HCT116 (cell line): ENCODE measurements at regions not wholly inside any gene's neighbourhood (a gene's known extent, or its start where the extent isn't known, plus 50 kb on each side); places are given as distances from the start of the nearest gene placed in this dataset.

Experiments
- ATAC-seq: fragments of 200-7000 bp; cut with Tn5 transposase; 2 replicates; pipeline ENCODE4 v1.9.1; 2020; ENCODE audit warnings: mild to moderate bottlenecking, moderate library complexity
- BruUV-seq: library from RNA; stranded (reverse); fragments of 400-500 nt; replicated peaks from 2 replicates; lab custom pipeline; 2021; lab: Mats Ljungman, UMichigan
- CTCF ChIA-PET: fragments of 300-600 bp; sonication (Branson Sonifier 250); formaldehyde crosslinking; loops from one replicate; lab custom pipeline; 2021; ENCODE audit warnings: antibody characterized with exemption; lab: Charles Lee
- POLR2A ChIA-PET: fragments of 300-600, 350-600 bp; sonication (Branson Sonifier 250); formaldehyde crosslinking; loops from one replicate; lab custom pipeline; 2021; ENCODE audit warnings: antibody characterized with exemption; lab: Charles Lee
- RAD21 ChIA-PET, 2 experiments: fragments of 300-600 bp; sonication (Branson Sonifier 250); formaldehyde crosslinking; loops; one replicate each; lab custom pipeline; 2023; ENCODE audit warnings: low total read pairs in 2 of 2; ENCODE audit not compliant: uncharacterized antibody in 2 of 2, unreplicated experiment in 2 of 2, low non-redundant PET in 1 of 2; lab: Charles Lee
- DNase-seq: peaks from one replicate; pipeline ENCODE4 v3.0.0-alpha.2; 2010; ENCODE audit warnings: low read depth, low spot score
- H2AFZ ChIP-seq: fragments of 200-600 bp; shearing (Covaris generic), sonication (generic); 2 replicates; pipeline ENCODE4 v1.6.1; 2017; ENCODE audit warnings: low read depth, mixed run types, mixed read lengths, antibody characterized with exemption, low read length; ENCODE audit not compliant: poor library complexity, severe bottlenecking
- H3K27ac ChIP-seq: 2 replicates; pipeline ENCODE4 v1.5.1; 2012; ENCODE audit warnings: low read depth, low read length
- H3K27me3 ChIP-seq: fragments of 200-600 bp; sonication (generic); 2 replicates; pipeline ENCODE4 v1.6.1; 2016; ENCODE audit warnings: mixed run types, low read length, mixed read lengths; ENCODE audit not compliant: insufficient read depth
- H3K36me3 ChIP-seq, 2 experiments: fragments of 200-500 bp in 1 of 2; fragments of 200-600 bp in 1 of 2; sonication (Bioruptor generic) in 1 of 2; sonication (generic) in 1 of 2; 2 replicates each; pipeline versions ENCODE4 v1.5.1 to v1.6.1; 2014 to 2016; ENCODE audit warnings: low read length in 2 of 2, inconsistent platforms in 1 of 2, mixed read lengths in 1 of 2, mixed run types in 1 of 2; ENCODE audit not compliant: insufficient read depth in 2 of 2, control insufficient read depth in 1 of 2
- H3K4me1 ChIP-seq, 2 experiments: fragments of 200-600 bp in 1 of 2; sonication (generic) in 1 of 2; 2 replicates each; pipeline versions ENCODE4 v1.5.1 to v1.6.1; 2012 to 2017; ENCODE audit warnings: low read length in 2 of 2, inconsistent platforms in 1 of 2, mild to moderate bottlenecking in 1 of 2, mixed read lengths in 1 of 2, mixed run types in 1 of 2, moderate library complexity in 1 of 2; ENCODE audit not compliant: insufficient read depth in 2 of 2, control insufficient read depth in 1 of 2
- H3K4me2 ChIP-seq: fragments of 200-600 bp; sonication (generic); 2 replicates; pipeline ENCODE4 v1.6.1; 2017; ENCODE audit warnings: mixed run types, low read length, mixed read lengths
- H3K4me3 ChIP-seq, 2 experiments: fragments of 200-600 bp in 1 of 2; sonication (generic) in 1 of 2; replicated peaks in 1 of 2; 2 replicates each; pipeline ENCODE4 v1.5.1; 2011 to 2016; ENCODE audit warnings: low read length in 2 of 2, control low read depth in 1 of 2, low read depth in 1 of 2, mild to moderate bottlenecking in 1 of 2, mixed read lengths in 1 of 2, mixed run types in 1 of 2
- H3K79me2 ChIP-seq: fragments of 200-600 bp; sonication (generic); 2 replicates; pipeline ENCODE4 v1.6.1; 2017; ENCODE audit warnings: mild to moderate bottlenecking, mixed run types, low read length, moderate library complexity, mixed read lengths; ENCODE audit not compliant: insufficient read depth
- H3K9ac ChIP-seq: fragments of 200-600 bp; sonication (generic); 2 replicates; pipeline ENCODE4 v1.6.1; 2016; ENCODE audit warnings: low read length, mixed read lengths
- H3K9me2 ChIP-seq: fragments of 200-600 bp; sonication (generic), shearing (Covaris generic); 2 replicates; pipeline ENCODE4 v1.6.1; 2017; ENCODE audit warnings: mixed run types, mild to moderate bottlenecking, moderate library complexity; ENCODE audit not compliant: insufficient read depth
- H3K9me3 ChIP-seq, 2 experiments: fragments of 200-500 bp in 1 of 2; fragments of 200-600 bp in 1 of 2; sonication (Bioruptor generic) in 1 of 2; sonication (generic) in 1 of 2; 2 replicates each; pipeline ENCODE4 v1.6.1; 2014 to 2017; ENCODE audit warnings: low read length in 2 of 2, mixed read lengths in 2 of 2, inconsistent platforms in 1 of 2, low read depth in 1 of 2, mild to moderate bottlenecking in 1 of 2, mixed run types in 1 of 2, moderate library complexity in 1 of 2; ENCODE audit not compliant: control insufficient read depth in 1 of 2, insufficient read depth in 1 of 2
- H4K20me1 ChIP-seq: fragments of 200-600 bp; sonication (generic), shearing (Covaris generic); 2 replicates; pipeline ENCODE4 v1.6.1; 2017; ENCODE audit warnings: mixed run types, mild to moderate bottlenecking, moderate library complexity; ENCODE audit not compliant: insufficient read depth
- CEBPB ChIP-seq: IDR thresholded peaks from 2 replicates; pipeline ENCODE4 v1.6.1; 2012; ENCODE audit warnings: low read depth
- CTCF ChIP-seq, 3 experiments: fragments of 200-600 bp in 1 of 3; sonication (generic) in 1 of 3; IDR thresholded peaks in 2 of 3; conservative IDR thresholded peaks in 1 of 3; 2 replicates each; pipeline ENCODE4 v1.5.1; 2012 to 2017; ENCODE audit warnings: low read depth in 2 of 3, low read length in 2 of 3, antibody characterized with exemption in 1 of 3, borderline replicate concordance in 1 of 3, control low read depth in 1 of 3, mild to moderate bottlenecking in 1 of 3, mixed read lengths in 1 of 3, mixed run types in 1 of 3, moderate library complexity in 1 of 3; ENCODE audit not compliant: insufficient read depth in 1 of 3
- EGR1 ChIP-seq: IDR thresholded peaks from 2 replicates; pipeline ENCODE4 v1.6.1; 2012; ENCODE audit warnings: low read depth
- ELF1 ChIP-seq: IDR thresholded peaks from 2 replicates; pipeline ENCODE4 v1.6.1; 2012; ENCODE audit warnings: low read depth, borderline replicate concordance
- FOSL1 ChIP-seq: IDR thresholded peaks from 2 replicates; pipeline ENCODE4 v1.6.1; 2012; ENCODE audit warnings: low read depth
- MAX ChIP-seq: IDR thresholded peaks from 2 replicates; pipeline ENCODE4 v1.6.1; 2012
- POLR2A ChIP-seq: IDR thresholded peaks from 2 replicates; pipeline ENCODE4 v1.7.0; 2011; ENCODE audit warnings: borderline replicate concordance; ENCODE audit not compliant: insufficient read depth, insufficient read length; ENCODE audit errors: extremely low read depth
- POLR2AphosphoS5 ChIP-seq: IDR thresholded peaks from 2 replicates; pipeline ENCODE4 v1.6.1; 2011; ENCODE audit warnings: mild to moderate bottlenecking, low read depth, low read length, moderate library complexity
- RAD21 ChIP-seq: IDR thresholded peaks from 2 replicates; pipeline ENCODE4 v1.6.1; 2012; ENCODE audit warnings: low read depth, mild to moderate bottlenecking
- REST ChIP-seq: IDR thresholded peaks from 2 replicates; pipeline ENCODE4 v1.6.1; 2012; ENCODE audit warnings: low read depth
- SP1 ChIP-seq: IDR thresholded peaks from 2 replicates; pipeline ENCODE4 v1.6.1; 2012; ENCODE audit warnings: low read depth
- SRF ChIP-seq: IDR thresholded peaks from 2 replicates; pipeline ENCODE4 v1.6.1; 2012; ENCODE audit warnings: low read depth
- YY1 ChIP-seq: IDR thresholded peaks from 2 replicates; pipeline ENCODE4 v1.6.1; 2011; ENCODE audit warnings: low read length, low read depth, moderate library complexity, mild to moderate bottlenecking; ENCODE audit not compliant: insufficient replicate concordance; ENCODE audit errors: extremely low read depth
- ZNF274 ChIP-seq: fragments of 200-500 bp; sonication (Bioruptor generic); IDR thresholded peaks from 2 replicates; pipeline ENCODE4 v1.6.1; 2014; ENCODE audit warnings: mild to moderate bottlenecking, low read depth, low read length, inconsistent platforms
- intact Hi-C: fragments of 100-400 bp; cut with micrococcal nuclease; formaldehyde crosslinking; loops from 2 replicates; pipeline ENCODE4 v1.10.0; 2022

GRCh38 chr3:176842914-176843313 is 354.4 kb downstream of the TBL1XR1 start:
- TF ChIP-seq SP1: no peak
- TF ChIP-seq REST: no peak
- TF ChIP-seq ELF1: no peak
- no peak for TF ChIP-seq MAX
- TF ChIP-seq SRF: no peak
- TF ChIP-seq YY1: no peak
- no peak for TF ChIP-seq FOSL1
- no peak for TF ChIP-seq ZNF274
- TF ChIP-seq POLR2A: no peak
- TF ChIP-seq EGR1: no peak
- TF ChIP-seq POLR2AphosphoS5: no peak
- no peak for TF ChIP-seq CEBPB
- TF ChIP-seq CTCF (IDR thresholded peaks at IDR 0.05 in 2 of 3, conservative IDR thresholded peaks at IDR 0.05 in 1 of 3; ENCODE audit: borderline replicate concordance in 1 of 3, insufficient read depth in 1 of 3, low read depth in 2 of 3, low read length in 2 of 3): no peak
- TF ChIP-seq RAD21: no peak
- no peak overlapping the region for H2AFZ ChIP-seq
- no peaks in the 10 kb centered on the region for H4K20me1 ChIP-seq
- no peak overlapping the region for H3K9ac ChIP-seq
- ChIA-PET POLR2A (no interaction called here), CTCF (no interaction called here), RAD21 (no interaction called here)
- no peak overlapping the region for H3K4me2 ChIP-seq
- BruUV-seq: no TSS peak
- H3K36me3 ChIP-seq: no peaks in the 10 kb centered on the region
- no peaks in the 10 kb centered on the region for H3K9me2 ChIP-seq
- H3K27ac ChIP-seq: no peak overlapping the region
- H3K27me3 ChIP-seq: no peaks in the 10 kb centered on the region
- H3K4me3 ChIP-seq: no peak overlapping the region
- no peaks in the 10 kb centered on the region for H3K4me1 ChIP-seq
- intact Hi-C loops: no loop called here
- DNase-seq (no peak), ATAC-seq (no peak)
- H3K79me2 ChIP-seq: no peaks in the 10 kb centered on the region
- no peaks in the 10 kb centered on the region for H3K9me3 ChIP-seq
